PC-9 (cell line): ENCODE measurements at regions not wholly inside any gene's neighbourhood (a gene's known extent, or its start where the extent isn't known, plus 50 kb on each side); places are given as distances from the start of the nearest gene placed in this dataset.

ENCODE experiments used
- BruUV-seq: library from RNA; stranded (reverse); fragments of 400-500 nt; replicated peaks from 2 replicates; lab custom pipeline; 2021; lab: Mats Ljungman, UMichigan
- CTCF ChIA-PET: fragments of 300-600 bp; sonication (Branson Sonifier 250); formaldehyde crosslinking; loops from one replicate; lab custom pipeline; 2022; ENCODE audit warnings: antibody characterized with exemption; lab: Charles Lee
- POLR2A ChIA-PET: fragments of 300-600 bp; sonication (Branson Sonifier 250); formaldehyde crosslinking; loops from one replicate; lab custom pipeline; 2022; ENCODE audit warnings: antibody characterized with exemption; ENCODE audit not compliant: unreplicated experiment; lab: Charles Lee
- DNase-seq, 2 experiments: peaks; one replicate each; pipeline versions ENCODE4 v3.0.0 to v3.0.0-alpha.2; 2015 to 2022; ENCODE audit warnings: mixed read lengths in 1 of 2
- H2AFZ ChIP-seq: fragments of 200-600 bp; sonication (generic); 2 replicates; pipeline ENCODE4 v1.8.1; 2017; ENCODE audit warnings: antibody characterized with exemption
- H3F3A ChIP-seq: fragments of 200-600 bp; sonication (generic); 2 replicates; pipeline ENCODE4 v1.8.1; 2017; ENCODE audit warnings: antibody characterized with exemption, mild to moderate bottlenecking, low read depth; ENCODE audit not compliant: insufficient read depth
- H3K27ac ChIP-seq: fragments of 200-600 bp; sonication (generic); 2 replicates; pipeline ENCODE4 v1.6.1; 2016; ENCODE audit warnings: mixed run types
- H3K27me3 ChIP-seq: fragments of 200-600 bp; sonication (generic); 2 replicates; pipeline ENCODE4 v1.6.1; 2016; ENCODE audit warnings: low read depth, mixed run types; ENCODE audit not compliant: insufficient read depth
- H3K36me3 ChIP-seq: fragments of 200-600 bp; sonication (generic); 2 replicates; pipeline ENCODE4 v1.6.1; 2016; ENCODE audit warnings: low read depth, mixed run types
- H3K4me1 ChIP-seq: fragments of 200-600 bp; sonication (generic); replicated peaks from 2 replicates; pipeline ENCODE4 v1.6.1; 2016; ENCODE audit warnings: mixed run types; ENCODE audit not compliant: insufficient read depth
- H3K4me2 ChIP-seq: fragments of 200-600 bp; sonication (generic); 2 replicates; pipeline ENCODE4 v1.6.1; 2017; ENCODE audit warnings: mixed run types
- H3K4me3 ChIP-seq: fragments of 200-600 bp; sonication (generic); 2 replicates; pipeline ENCODE4 v1.6.1; 2016; ENCODE audit warnings: mixed run types
- H3K79me2 ChIP-seq: fragments of 200-600 bp; sonication (generic); 2 replicates; pipeline ENCODE4 v1.6.1; 2017; ENCODE audit warnings: low read depth, mixed run types
- H3K9me2 ChIP-seq: fragments of 200-600 bp; sonication (generic); 2 replicates; pipeline ENCODE4 v1.8.1; 2017; ENCODE audit warnings: mild to moderate bottlenecking; ENCODE audit not compliant: insufficient read depth
- H3K9me3 ChIP-seq: fragments of 200-600 bp; sonication (generic); 2 replicates; pipeline ENCODE4 v1.8.1; 2016; ENCODE audit warnings: low read depth; ENCODE audit not compliant: insufficient read depth
- H4K20me1 ChIP-seq: fragments of 200-600 bp; sonication (generic); 2 replicates; pipeline ENCODE4 v1.8.1; 2017; ENCODE audit not compliant: insufficient read depth
- CTCF ChIP-seq: fragments of 200-600 bp; sonication (generic); conservative IDR thresholded peaks from 2 replicates; pipeline ENCODE4 v1.6.1; 2017; ENCODE audit warnings: mixed run types, antibody characterized with exemption, mild to moderate bottlenecking, moderate library complexity
- EZH2 ChIP-seq: fragments of 200-600 bp; sonication (generic); IDR thresholded peaks from 2 replicates; pipeline ENCODE4 v1.8.0; 2017; ENCODE audit warnings: antibody characterized with exemption, low read depth
- intact Hi-C: fragments of 100-400 bp; cut with micrococcal nuclease; formaldehyde crosslinking; loops from one replicate; pipeline ENCODE4 v1.10.0; 2022; ENCODE audit not compliant: unreplicated experiment

DNA sequence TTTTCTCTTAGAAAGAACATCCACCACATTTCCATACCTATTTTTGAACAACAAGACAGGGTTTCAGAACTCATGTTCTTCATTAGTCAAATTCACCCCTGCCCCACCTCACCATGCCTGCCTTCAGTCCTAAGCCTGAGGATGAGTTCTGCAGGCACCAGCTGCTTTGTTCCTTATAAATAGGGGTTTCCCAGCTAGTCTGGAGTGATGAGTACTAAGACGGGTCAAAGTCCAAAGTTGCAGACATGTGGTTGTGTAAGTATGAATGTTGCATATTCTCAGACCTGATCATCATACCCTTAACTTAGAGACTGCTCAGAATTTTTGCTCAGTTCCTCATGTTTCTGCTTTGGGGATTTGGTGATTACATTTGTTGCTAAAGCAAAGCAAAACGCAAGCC lies 257.7 kb upstream of the CDYL start:
- Histone ChIP-seq H2AFZ (no peak overlapping the region), H3K4me2 (no peak overlapping the region), H3K27ac (no peak overlapping the region), H3K9me3 (no peaks in the 10 kb centered on the region), H3K4me1 (no peaks in the 10 kb centered on the region), H3K9me2 (no peaks in the 10 kb centered on the region), H4K20me1 (no peaks in the 10 kb centered on the region), H3K36me3 (no peaks in the 10 kb centered on the region), H3K27me3 (no peaks in the 10 kb centered on the region), H3K4me3 (no peak overlapping the region), H3F3A (no peaks in the 10 kb centered on the region), H3K79me2 (no peaks in the 10 kb centered on the region)
- BruUV-seq: no TSS peak
- TF ChIP-seq EZH2 (no peak), CTCF (no peak)
- ChIA-PET CTCF (no interaction called here), POLR2A (no interaction called here)
- intact Hi-C loops: no loop called here
- DNase-seq: no peak

DNA sequence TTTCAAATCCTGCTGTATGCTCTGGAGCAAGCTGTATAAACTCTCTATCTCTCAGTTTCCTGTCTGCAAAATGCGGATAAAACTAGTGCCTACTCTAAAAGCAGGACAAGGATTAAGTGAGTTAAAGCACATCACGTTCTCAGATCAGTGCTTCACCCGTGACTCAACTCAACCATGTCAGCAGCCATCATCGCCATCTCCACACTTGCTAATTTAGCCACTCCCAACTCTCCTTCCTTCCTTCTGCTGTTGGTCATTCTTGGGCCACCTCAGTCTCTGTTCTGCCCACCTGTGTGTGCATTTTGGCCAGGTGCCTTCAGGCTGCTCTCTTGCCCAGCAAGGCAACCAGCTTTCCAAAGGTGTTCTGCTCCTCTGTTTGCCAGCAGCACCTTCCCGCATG lies 260.0 kb upstream of the CDYL start:
- no peak overlapping the region for H3K27ac ChIP-seq
- H3K4me1 ChIP-seq: no peaks in the 10 kb centered on the region
- BruUV-seq: no TSS peak
- intact Hi-C loops: no loop called here
- H3K4me3 ChIP-seq: no peak overlapping the region
- H4K20me1 ChIP-seq: no peaks in the 10 kb centered on the region
- POLR2A ChIA-PET: no interaction called here
- H3F3A ChIP-seq: no peaks in the 10 kb centered on the region
- no peaks in the 10 kb centered on the region for H3K27me3 ChIP-seq
- CTCF ChIA-PET: no interaction called here
- no peaks in the 10 kb centered on the region for H3K9me2 ChIP-seq
- no peak for DNase-seq
- no peaks in the 10 kb centered on the region for H3K9me3 ChIP-seq
- H3K79me2 ChIP-seq: no peaks in the 10 kb centered on the region
- no peak overlapping the region for H3K4me2 ChIP-seq
- H2AFZ ChIP-seq: no peak overlapping the region
- H3K36me3 ChIP-seq: no peaks in the 10 kb centered on the region
- no peak for TF ChIP-seq EZH2
- no peak for TF ChIP-seq CTCF

DNA sequence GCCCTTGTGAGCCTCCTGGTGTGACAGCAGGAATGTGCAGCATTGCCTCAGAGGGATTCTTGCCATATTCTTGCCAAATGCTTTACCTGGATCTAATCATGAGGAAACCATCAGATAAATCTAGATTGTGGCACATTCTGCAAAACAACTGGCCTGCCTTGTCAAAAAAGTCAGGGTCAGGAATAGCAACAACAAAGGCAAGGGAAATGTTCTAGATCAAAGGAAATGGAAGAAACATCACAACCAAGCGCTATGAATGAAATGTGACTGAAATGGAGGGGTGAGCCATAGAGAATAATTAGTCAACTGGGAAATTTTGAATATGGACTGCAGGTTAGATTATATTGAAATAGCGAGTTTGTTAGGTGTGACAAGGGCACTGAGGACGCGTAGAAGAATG lies 262.6 kb upstream of the CDYL start:
- H3K79me2 ChIP-seq: no peaks in the 10 kb centered on the region
- ChIA-PET CTCF (no interaction called here), POLR2A (no interaction called here)
- no peaks in the 10 kb centered on the region for H3K27me3 ChIP-seq
- H3K9me2 ChIP-seq: no peaks in the 10 kb centered on the region
- no peak overlapping the region for H2AFZ ChIP-seq
- no peaks in the 10 kb centered on the region for H3K9me3 ChIP-seq
- no peaks in the 10 kb centered on the region for H3F3A ChIP-seq
- H3K4me2 ChIP-seq: no peak overlapping the region
- no peak for TF ChIP-seq CTCF
- TF ChIP-seq EZH2: no peak
- no peaks in the 10 kb centered on the region for H3K36me3 ChIP-seq
- no peak overlapping the region for H3K4me3 ChIP-seq
- intact Hi-C loops: no loop called here
- H4K20me1 ChIP-seq: no peaks in the 10 kb centered on the region
- H3K4me1 ChIP-seq: no peaks in the 10 kb centered on the region
- no peak for DNase-seq
- no TSS peak for BruUV-seq
- H3K27ac ChIP-seq: no peak overlapping the region
